Thymus (tissue), 11 donors: ENCODE measurements at regions not wholly inside any gene's neighbourhood (a gene's known extent, or its start where the extent isn't known, plus 50 kb on each side); places are given as distances from the start of the nearest gene placed in this dataset.

Source experiments
- DNase-seq, 9 donors: peaks; one replicate each; pipeline ENCODE4 v3.0.0-alpha.2; 2013; ENCODE audit warnings: low spot score in 9 of 9, low read depth in 6 of 9, missing footprints in 1 of 9
- H3K27ac ChIP-seq, 2 donors: one replicate each; pipeline ENCODE4 v1.5.1; 2013; ENCODE audit warnings: control low read depth in 1 of 2, low read depth in 1 of 2, low read length in 1 of 2, mild to moderate bottlenecking in 1 of 2, moderate library complexity in 1 of 2
- H3K27me3 ChIP-seq, 2 donors: one replicate each; pipeline ENCODE4 v1.5.1; 2013; ENCODE audit warnings: low read length in 1 of 2; ENCODE audit not compliant: control insufficient read depth in 2 of 2, insufficient read depth in 1 of 2
- H3K36me3 ChIP-seq, 2 donors: one replicate each; pipeline ENCODE4 v1.5.1; 2013; ENCODE audit warnings: low read length in 1 of 2, mild to moderate bottlenecking in 1 of 2, moderate library complexity in 1 of 2; ENCODE audit not compliant: control insufficient read depth in 2 of 2, insufficient read depth in 2 of 2
- H3K4me1 ChIP-seq, 2 donors: one replicate each; pipeline ENCODE4 v1.5.1; 2013; ENCODE audit warnings: low read length in 2 of 2; ENCODE audit not compliant: control insufficient read depth in 2 of 2, insufficient read depth in 2 of 2
- H3K4me3 ChIP-seq, 2 donors: one replicate each; pipeline ENCODE4 v1.5.1; 2013; ENCODE audit warnings: low read length in 2 of 2, control low read depth in 1 of 2, mild to moderate bottlenecking in 1 of 2
- H3K9me3 ChIP-seq, 2 donors: one replicate each; pipeline ENCODE4 v1.5.1; 2013; ENCODE audit warnings: low read length in 1 of 2, mild to moderate bottlenecking in 1 of 2; ENCODE audit not compliant: control insufficient read depth in 2 of 2, insufficient read depth in 1 of 2
- WGBS: extraction: QIAGEN DNeasy Blood & Tissue Kit; methylation state at CpG from one replicate; pipeline ENCODE4 v1.1.7; 2013; 5-methylcytosine and 5-hydroxymethylcytosine counted together
- donor health status: healthy.

GRCh38 chr13:65830411-65831205, 1399.5 kb downstream of the PCDH9 start:
- H3K36me3 ChIP-seq, result no peaks in the 10 kb centered on the region
- peaks cover 0 to 7% of the 10 kb centered on the region in 2 donors for H3K9me3 ChIP-seq
- DNase-seq, result no peak
- H3K27me3 ChIP-seq, result no peaks in the 10 kb centered on the region
- no peak overlapping the region for H3K27ac ChIP-seq
- no peak overlapping the region for H3K4me3 ChIP-seq
- WGBS, result 90% methylated on average over 10 of the region's 10 CpGs
- H3K4me1 ChIP-seq, result no peaks in the 10 kb centered on the region

DNA sequence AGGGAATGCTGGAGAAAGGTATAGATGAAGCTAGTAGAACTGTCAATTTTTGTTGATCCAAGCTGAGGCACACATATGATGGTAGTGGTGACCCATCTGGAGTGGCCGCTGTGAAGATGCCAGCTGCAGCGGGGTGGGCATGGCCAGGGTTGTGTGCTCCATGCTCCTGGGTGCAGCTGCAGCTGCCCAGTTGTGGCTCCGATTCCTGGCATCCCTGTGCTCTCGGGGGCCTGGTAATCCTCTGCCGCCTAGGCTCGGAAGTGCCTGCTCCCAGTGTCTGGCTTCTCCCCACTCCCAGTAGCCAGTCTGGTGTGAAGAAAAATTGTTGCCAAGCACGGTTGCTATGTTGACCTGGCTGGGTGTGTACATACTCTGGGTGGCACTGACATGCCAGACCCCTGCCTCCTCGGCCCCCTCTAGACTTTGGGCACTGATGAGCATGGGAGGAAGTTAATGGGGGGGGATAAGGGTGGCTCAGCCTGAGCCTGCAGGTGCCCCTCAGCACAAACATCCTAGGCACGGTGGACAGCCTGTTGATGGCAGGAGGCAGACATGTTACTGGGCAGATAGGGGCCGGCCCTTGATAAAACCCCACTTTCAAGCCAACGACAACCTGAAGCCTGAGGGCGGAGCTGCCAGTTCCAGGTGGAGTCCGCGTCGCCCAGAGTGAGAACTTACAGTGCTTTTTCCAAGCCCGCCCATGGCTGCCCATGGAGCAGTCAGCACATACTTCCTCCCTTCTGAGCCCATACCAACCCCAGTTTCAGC, 1400.7 kb downstream of the PCDH9 start:
- no peaks in the 10 kb centered on the region for H3K4me1 ChIP-seq
- H3K36me3 ChIP-seq, result no peaks in the 10 kb centered on the region
- no peaks in the 10 kb centered on the region for H3K27me3 ChIP-seq
- 96% methylated on average over 16 of the region's 16 CpGs for WGBS
- no peak for DNase-seq
- H3K9me3 ChIP-seq, result peaks cover 0 to 7% of the 10 kb centered on the region in 2 donors
- no peak overlapping the region for H3K4me3 ChIP-seq
- H3K27ac ChIP-seq, result no peak overlapping the region

DNA sequence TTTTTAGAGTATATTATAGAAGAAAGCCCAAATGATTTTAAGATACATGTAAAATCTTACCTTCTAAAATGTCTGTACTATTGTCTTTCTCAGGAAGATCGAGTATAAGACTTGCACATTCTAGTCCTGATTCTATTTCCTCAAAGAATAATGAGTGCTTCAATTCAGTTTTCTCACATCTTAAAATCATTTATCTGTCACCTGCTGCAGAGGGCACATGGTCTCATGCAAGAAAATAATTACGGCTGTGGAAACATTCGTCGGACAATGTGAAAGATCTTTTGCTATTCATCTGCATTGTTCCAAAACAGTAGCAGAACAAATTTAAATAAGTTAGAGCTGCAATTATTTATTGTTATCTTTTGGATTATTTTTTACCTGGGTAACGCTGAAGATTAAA, 1403.5 kb downstream of the PCDH9 start:
- Histone ChIP-seq H3K27ac (no peak overlapping the region), H3K36me3 (no peaks in the 10 kb centered on the region), H3K9me3 (peaks cover 0 to 7% of the 10 kb centered on the region in 2 donors), H3K27me3 (no peaks in the 10 kb centered on the region), H3K4me1 (no peaks in the 10 kb centered on the region), H3K4me3 (no peak overlapping the region)
- DNase-seq, result no peak
- 95% methylated on average over 5 of the region's 5 CpGs for WGBS

DNA sequence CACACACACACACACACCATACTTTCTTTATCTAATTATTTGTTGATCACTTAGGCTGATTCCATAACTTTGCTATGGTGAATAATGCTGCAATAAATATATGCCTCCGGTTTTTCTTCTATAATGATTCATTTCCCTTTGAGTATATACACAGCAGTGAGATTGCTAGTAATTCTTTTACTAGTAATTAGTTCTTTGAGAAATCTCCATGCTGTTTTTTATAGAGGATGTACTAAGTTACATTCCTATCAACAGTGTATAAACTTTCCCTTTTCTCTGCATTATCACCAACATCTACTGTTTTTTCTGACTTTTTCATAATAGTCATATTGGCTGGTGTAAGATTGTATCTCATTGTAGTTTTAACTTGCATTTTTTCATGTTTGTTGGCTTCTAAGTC, 1405.1 kb downstream of the PCDH9 start:
- no peak overlapping the region for H3K4me3 ChIP-seq
- WGBS, result 96% methylated on average over 1 of the region's 1 CpG
- no peaks in the 10 kb centered on the region for H3K27me3 ChIP-seq
- H3K27ac ChIP-seq, result no peak overlapping the region
- H3K36me3 ChIP-seq, result no peaks in the 10 kb centered on the region
- H3K4me1 ChIP-seq, result no peaks in the 10 kb centered on the region
- H3K9me3 ChIP-seq, result peaks cover 0 to 2% of the 10 kb centered on the region in 2 donors
- DNase-seq, result no peak

- WGBS, result 88% methylated on average over 1 of the region's 1 CpG
- Histone ChIP-seq H3K9me3 (peaks cover 0 to 3% of the 10 kb centered on the region in 2 donors), H3K27ac (no peak overlapping the region), H3K36me3 (no peaks in the 10 kb centered on the region), H3K4me1 (no peaks in the 10 kb centered on the region), H3K27me3 (no peaks in the 10 kb centered on the region), H3K4me3 (no peak overlapping the region)
- no peak for DNase-seq
Observed at GRCh38 chr13:65808061-65808460, 1422.1 kb downstream of the PCDH9 start.

GRCh38 chr13:65803530-65804392, 1426.4 kb downstream of the PCDH9 start:
- H3K9me3 ChIP-seq, result no peaks in the 10 kb centered on the region
- H3K27me3 ChIP-seq, result no peaks in the 10 kb centered on the region
- 96% methylated on average over 12 of the region's 12 CpGs for WGBS
- no peak overlapping the region for H3K27ac ChIP-seq
- H3K4me3 ChIP-seq, result no peak overlapping the region
- no peak for DNase-seq
- H3K4me1 ChIP-seq, result no peaks in the 10 kb centered on the region
- H3K36me3 ChIP-seq, result no peaks in the 10 kb centered on the region

DNA sequence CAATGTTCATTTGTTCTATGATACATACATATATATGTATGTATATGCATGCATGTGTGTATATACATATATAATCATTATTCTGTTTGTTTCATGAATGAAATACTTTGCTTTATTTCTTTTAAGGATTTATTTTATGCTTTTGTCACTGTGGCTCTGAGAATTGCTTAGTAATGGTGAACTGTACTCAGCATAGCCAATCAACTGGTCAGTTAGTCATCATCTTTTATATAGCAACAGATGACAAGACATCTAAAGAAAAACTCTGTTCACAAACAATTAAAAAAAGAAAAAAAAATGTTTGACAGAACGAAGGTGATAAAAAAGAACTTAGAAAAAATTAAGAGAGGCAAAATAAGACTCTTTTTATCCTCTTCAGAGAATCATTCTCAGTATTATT, 1440.3 kb downstream of the PCDH9 start:
- 76% methylated on average over 1 of the region's 1 CpG for WGBS

DNA sequence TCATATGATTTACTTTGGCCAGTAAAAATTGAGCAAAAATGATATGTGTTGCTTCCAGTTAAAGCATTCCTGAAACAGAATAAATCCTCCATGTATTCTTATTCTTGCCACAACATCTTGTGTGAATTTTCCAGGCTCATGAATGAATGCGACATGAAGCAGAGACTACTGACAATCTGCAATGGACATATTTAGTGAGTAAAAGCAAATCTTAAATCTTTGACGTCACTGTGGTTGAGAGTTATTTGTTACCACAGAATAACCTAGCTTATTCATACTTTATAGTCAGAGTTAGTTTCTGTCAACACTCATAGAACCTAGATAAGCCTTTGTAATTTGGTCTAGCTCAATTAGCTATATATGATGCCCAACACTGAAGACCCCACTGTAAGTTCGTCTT, 1443.1 kb downstream of the PCDH9 start:
- H3K27me3 ChIP-seq, result no peaks in the 10 kb centered on the region
- no peaks in the 10 kb centered on the region for H3K4me1 ChIP-seq
- DNase-seq, result no peak
- no peaks in the 10 kb centered on the region for H3K36me3 ChIP-seq
- peaks cover 0 to 13% of the 10 kb centered on the region in 2 donors for H3K9me3 ChIP-seq
- no peak overlapping the region for H3K27ac ChIP-seq
- H3K4me3 ChIP-seq, result no peak overlapping the region
- 98% methylated on average over 3 of the region's 3 CpGs for WGBS

More for the DNA sequence above, 1440.3 kb downstream of the PCDH9 start:
- no peak overlapping the region for H3K4me3 ChIP-seq
- H3K36me3 ChIP-seq, result no peaks in the 10 kb centered on the region
- no peaks in the 10 kb centered on the region for H3K27me3 ChIP-seq
- H3K9me3 ChIP-seq, result no peaks in the 10 kb centered on the region
- no peaks in the 10 kb centered on the region for H3K4me1 ChIP-seq
- DNase-seq, result no peak
- no peak overlapping the region for H3K27ac ChIP-seq
